GM21529 (cell line): ENCODE measurements at regions not wholly inside any gene's neighbourhood (a gene's known extent, or its start where the extent isn't known, plus 50 kb on each side); places are given as distances from the start of the nearest gene placed in this dataset.

Experiments used
- ATAC-seq: cut with Tn5 transposase; IDR thresholded peaks from one replicate; pipeline ENCODE4 v1.9.1; 2021; ENCODE audit not compliant: unreplicated experiment

GRCh38 chr13:77384999-77385398 lies 58.1 kb upstream of the MYCBP2 start:
- no peak for ATAC-seq

GRCh38 chr13:77383097-77383496 lies 56.2 kb upstream of the MYCBP2 start:
- no peak for ATAC-seq

GRCh38 chr13:77381059-77381458 lies 54.2 kb upstream of the MYCBP2 start:
- no peak for ATAC-seq

DNA sequence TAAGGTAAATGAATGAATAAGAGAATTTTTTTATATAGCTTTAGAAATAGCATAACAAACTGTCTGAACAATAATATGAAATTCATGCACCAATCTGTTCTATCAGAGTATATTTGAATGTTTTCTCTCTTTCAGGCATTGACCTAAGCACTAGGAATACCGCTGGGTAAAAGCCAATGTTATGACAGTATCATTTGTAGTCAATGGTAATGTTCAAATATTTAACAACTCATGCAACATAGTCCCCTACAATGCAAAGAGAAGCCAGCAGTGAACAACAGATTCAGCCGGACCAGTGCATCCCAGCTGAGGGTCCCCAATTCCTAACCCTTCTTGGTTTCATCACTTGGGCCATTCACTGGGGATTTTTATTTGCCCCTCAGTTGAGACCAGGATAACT lies 52.6 kb upstream of the MYCBP2 start:
- ATAC-seq, result no peak

DNA sequence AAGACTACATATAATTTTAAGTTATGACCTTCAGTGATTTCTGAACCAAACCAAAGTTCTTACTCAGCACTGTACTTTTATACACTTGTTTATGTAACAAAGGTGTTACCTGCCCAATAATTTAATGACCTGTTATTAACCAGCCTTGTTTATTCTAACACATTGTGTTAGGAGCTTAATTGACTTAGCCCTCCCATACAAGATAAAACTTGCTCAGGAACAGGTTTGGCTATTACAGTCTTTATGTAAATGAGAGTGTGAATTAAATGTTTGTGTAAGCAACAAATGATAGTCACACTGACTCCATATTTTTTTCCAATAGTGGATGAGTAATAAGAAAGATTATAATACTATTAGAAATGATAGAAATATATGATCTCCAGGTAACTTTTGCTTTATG lies 51.8 kb upstream of the MYCBP2 start:
- no peak for ATAC-seq

- no peak for ATAC-seq
Observed at GRCh38 chr13:77377016-77377415, 50.1 kb upstream of the MYCBP2 start.
